ENCODE measurements at regions not wholly inside any gene's neighbourhood (a gene's known extent, or its start where the extent isn't known, plus 50 kb on each side); places are given as distances from the start of the nearest gene placed in this dataset.
"Not testable (repeated sequence)": the region's sequence is repeated elsewhere in the genome, so short reads cannot be mapped to it uniquely, and the experiment has no call there.

GRCh38 chr4:187086151-187086550 lies 362.5 kb upstream of the FAT1 start:
- in situ Hi-C loops (cut with HindIII; ENCODE audit: low sequenced_read_pairs), result no loop called here
- DNase-seq (ENCODE audit: low read depth, low spot score), result no peak
- no peak overlapping the region for H3K4me3 ChIP-seq (ENCODE audit: low read depth, low read length)
- TF ChIP-seq, protein P1, sequence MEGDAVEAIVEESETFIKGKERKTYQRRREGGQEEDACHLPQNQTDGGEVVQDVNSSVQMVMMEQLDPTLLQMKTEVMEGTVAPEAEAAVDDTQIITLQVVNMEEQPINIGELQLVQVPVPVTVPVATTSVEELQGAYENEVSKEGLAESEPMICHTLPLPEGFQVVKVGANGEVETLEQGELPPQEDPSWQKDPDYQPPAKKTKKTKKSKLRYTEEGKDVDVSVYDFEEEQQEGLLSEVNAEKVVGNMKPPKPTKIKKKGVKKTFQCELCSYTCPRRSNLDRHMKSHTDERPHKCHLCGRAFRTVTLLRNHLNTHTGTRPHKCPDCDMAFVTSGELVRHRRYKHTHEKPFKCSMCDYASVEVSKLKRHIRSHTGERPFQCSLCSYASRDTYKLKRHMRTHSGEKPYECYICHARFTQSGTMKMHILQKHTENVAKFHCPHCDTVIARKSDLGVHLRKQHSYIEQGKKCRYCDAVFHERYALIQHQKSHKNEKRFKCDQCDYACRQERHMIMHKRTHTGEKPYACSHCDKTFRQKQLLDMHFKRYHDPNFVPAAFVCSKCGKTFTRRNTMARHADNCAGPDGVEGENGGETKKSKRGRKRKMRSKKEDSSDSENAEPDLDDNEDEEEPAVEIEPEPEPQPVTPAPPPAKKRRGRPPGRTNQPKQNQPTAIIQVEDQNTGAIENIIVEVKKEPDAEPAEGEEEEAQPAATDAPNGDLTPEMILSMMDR (IDR thresholded peaks at IDR 0.05; ENCODE audit: low read depth, low read length), result no peak

DNA sequence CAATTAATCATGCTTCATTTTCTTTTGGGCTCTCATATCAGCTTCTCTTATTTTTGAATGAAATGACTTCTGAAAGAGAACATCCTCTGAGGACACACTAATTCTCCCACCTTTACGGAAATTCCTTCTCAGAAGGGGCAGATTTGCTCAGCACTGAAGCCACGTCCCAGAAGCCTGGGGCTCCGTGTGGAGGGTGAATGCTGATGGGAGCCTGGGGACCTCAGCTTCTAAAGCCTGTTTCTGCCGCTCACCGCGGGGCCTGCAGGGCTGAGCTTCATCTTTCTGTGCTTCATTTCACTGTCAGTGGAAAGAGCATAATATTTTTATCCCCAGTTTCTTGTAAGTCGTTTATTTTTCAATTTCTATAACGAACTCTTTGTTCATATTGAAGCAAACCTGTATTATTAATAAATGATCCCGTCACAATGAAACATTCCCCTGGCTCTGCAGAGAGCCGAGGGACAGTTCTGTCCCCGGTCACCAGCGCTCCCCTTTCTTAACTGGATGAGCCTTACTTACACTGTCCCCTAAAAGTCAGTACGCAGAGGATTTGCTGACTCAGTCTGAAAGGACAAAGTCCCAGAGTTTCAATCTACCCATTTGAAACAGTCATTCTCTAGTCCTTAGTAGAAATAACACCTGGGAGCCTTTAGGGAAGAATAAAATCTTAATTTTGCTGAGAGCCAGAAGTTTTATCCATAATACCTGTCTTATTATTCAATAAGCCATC lies 364.6 kb upstream of the FAT1 start:
- in situ Hi-C loops (cut with HindIII; ENCODE audit: low sequenced_read_pairs), result no loop called here
- TF ChIP-seq, protein P1 (IDR thresholded peaks at IDR 0.05; ENCODE audit: low read depth, low read length), result no peak
- no peak for DNase-seq (ENCODE audit: low read depth, low spot score)
- H3K4me3 ChIP-seq (ENCODE audit: low read depth, low read length), result no peak overlapping the region

GRCh38 chr4:187090401-187090800 lies 366.7 kb upstream of the FAT1 start:
- TF ChIP-seq, protein P1 (IDR thresholded peaks at IDR 0.05; ENCODE audit: low read depth, low read length), result no peak
- H3K4me3 ChIP-seq (ENCODE audit: low read depth, low read length), result no peak overlapping the region
- no peak for DNase-seq (ENCODE audit: low read depth, low spot score)
- in situ Hi-C loops (cut with HindIII; ENCODE audit: low sequenced_read_pairs), result no loop called here

GRCh38 chr4:187090832-187091231 lies 367.2 kb upstream of the FAT1 start:
- in situ Hi-C loops (cut with HindIII; ENCODE audit: low sequenced_read_pairs); H3K4me3 ChIP-seq (ENCODE audit: low read depth, low read length); DNase-seq (ENCODE audit: low read depth, low spot score): not testable (repeated sequence)

GRCh38 chr4:187094144-187094543 lies 370.5 kb upstream of the FAT1 start:
- DNase-seq (ENCODE audit: low read depth, low spot score), result no peak
- no peak overlapping the region for H3K4me3 ChIP-seq (ENCODE audit: low read depth, low read length)
- in situ Hi-C loops (cut with HindIII; ENCODE audit: low sequenced_read_pairs), result no loop called here
- TF ChIP-seq, protein P1 (IDR thresholded peaks at IDR 0.05; ENCODE audit: low read depth, low read length), result no peak

DNA sequence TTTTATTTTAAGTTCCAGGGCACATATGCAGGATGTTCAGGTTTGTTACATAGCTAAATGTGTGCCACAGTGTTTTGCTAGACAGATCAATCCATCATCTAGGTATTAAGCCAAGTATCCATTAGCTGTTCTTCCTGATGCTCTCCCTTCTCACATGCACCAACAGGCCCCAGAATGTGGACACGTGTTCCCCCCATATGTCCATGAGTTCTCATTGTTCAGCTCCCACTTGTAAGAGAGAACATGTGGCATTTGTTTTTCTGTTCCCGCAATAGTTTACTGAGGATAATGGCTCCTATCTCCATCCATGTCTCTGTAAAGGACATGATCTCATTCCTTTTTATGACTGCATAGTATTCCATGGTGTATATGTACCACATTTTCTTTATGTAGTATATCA lies 374.8 kb upstream of the FAT1 start:
- no peak for DNase-seq (ENCODE audit: low read depth, low spot score)
- no peak overlapping the region for H3K4me3 ChIP-seq (ENCODE audit: low read depth, low read length)
- in situ Hi-C loops (cut with HindIII; ENCODE audit: low sequenced_read_pairs), result no loop called here
- TF ChIP-seq, protein P1 (IDR thresholded peaks at IDR 0.05; ENCODE audit: low read depth, low read length), result no peak

- H3K4me3 ChIP-seq (ENCODE audit: low read depth, low read length), result no peak overlapping the region
- no peak for DNase-seq (ENCODE audit: low read depth, low spot score)
- TF ChIP-seq, protein P1 (IDR thresholded peaks at IDR 0.05; ENCODE audit: low read depth, low read length), result no peak
- in situ Hi-C loops (cut with HindIII; ENCODE audit: low sequenced_read_pairs), result no loop called here
Measured at GRCh38 chr4:187103351-187103750, 379.7 kb upstream of the FAT1 start.

All from astrocyte of the spinal cord (primary cell).